GM18499 (cell line): ENCODE measurements at regions not wholly inside any gene's neighbourhood (a gene's known extent, or its start where the extent isn't known, plus 50 kb on each side); places are given as distances from the start of the nearest gene placed in this dataset.

Source experiments
- ATAC-seq: cut with Tn5 transposase; IDR thresholded peaks from one replicate; pipeline ENCODE4 v1.9.1; 2021; ENCODE audit warnings: moderate number of reproducible peaks; ENCODE audit not compliant: insufficient read depth, unreplicated experiment

DNA sequence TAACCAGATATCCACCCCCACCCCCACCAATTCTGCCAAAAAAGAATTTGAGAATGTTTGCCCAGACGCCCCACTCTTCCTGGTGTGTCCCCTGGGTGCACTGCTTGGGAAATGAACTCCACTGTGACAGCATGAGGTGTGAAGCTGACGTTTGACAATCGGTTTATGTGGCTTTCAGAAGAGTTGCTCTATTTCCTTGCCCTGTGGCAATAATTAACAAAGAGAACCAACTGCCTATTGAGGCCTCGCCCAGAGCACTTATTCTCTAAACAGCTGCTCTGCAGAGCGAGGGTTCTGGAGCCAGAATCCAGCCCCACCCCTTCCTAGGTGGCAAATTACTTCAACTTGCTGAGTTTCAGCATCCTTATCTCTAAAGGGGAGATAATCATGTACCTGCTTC, 115.8 kb upstream of the SIX3 start:
- ATAC-seq, result no peak

DNA sequence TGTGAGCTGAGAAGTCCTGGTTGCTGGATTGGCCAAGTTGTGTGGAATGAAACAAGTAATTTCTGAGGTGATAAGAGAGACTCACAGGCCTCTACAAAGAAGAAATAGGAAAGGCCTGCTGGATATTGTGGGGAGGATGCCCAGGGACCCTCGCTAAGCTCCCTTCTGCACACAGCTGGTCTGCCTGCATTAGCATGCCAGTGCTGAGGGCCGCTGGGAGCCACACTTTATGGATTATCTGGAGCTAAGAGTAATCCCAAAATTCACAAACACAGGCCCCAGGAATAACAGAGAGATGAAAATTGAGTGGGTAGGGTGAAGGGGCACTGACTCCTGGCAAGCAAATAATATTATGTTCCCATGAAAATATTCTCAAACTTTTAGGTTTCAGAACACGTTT, 114.9 kb upstream of the SIX3 start:
- no peak for ATAC-seq

DNA sequence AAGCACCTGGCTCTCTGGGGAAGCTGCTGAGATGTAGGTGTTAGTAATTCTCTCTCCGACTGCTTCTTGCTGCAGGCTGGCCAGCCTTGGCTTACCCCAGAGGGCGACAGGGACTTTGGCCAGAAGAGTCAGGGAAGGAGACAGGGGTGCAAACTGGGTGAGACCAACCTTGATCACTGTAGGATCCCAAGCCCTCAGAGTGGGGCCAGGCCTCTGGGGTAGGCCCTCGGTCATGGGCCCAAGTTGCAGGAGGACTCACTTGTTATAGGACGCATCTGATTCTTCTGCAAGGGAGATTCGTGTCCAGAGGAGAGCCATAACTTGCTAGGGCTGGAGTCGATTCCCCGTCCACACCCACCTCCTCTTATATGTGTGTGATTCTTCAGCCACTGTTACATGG, 111.7 kb upstream of the SIX3 start:
- ATAC-seq, result no peak

DNA sequence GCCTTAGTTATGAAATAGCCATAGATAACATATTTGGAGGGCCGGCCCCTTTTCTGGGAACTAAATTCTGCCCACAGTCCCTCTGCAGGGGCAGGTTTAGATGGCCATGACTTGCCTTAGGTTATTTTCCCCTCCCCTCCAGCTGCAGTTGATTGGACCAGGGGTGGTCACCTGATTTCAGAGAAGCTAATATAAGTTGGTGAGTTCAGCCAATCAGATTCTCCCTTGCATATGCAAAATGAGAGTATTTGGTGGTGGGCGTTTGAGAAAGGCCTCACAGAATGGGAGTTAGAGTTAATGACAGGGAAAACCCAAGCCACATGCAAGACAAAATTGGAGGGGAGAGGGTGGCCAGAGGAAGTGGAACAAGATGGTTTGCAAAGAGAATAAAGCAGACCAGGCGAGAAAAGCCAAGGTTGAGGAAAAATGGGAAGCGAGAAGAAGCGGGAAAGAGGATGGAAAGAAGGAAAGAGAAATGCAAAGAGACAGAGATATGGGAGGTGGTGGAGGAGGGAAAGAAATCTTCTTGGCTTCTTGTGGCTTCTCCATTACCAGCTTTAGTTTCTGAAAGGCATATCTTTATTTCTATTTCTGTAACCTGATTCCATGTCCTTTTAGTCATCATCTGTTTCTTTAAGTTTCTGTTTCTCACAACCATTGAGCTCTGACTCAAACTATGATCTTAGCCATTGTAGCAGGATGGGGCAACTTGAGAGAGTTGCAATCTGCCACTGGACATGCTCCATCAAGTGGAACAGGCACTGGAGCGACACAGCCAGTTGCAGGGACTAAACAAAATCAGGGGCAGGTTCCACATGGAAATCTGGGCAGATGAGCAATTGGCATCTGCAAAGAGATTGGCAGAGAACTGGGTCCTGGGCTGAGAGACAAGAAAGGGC, 108.1 kb upstream of the SIX3 start:
- ATAC-seq, result peak; percentile 52

DNA sequence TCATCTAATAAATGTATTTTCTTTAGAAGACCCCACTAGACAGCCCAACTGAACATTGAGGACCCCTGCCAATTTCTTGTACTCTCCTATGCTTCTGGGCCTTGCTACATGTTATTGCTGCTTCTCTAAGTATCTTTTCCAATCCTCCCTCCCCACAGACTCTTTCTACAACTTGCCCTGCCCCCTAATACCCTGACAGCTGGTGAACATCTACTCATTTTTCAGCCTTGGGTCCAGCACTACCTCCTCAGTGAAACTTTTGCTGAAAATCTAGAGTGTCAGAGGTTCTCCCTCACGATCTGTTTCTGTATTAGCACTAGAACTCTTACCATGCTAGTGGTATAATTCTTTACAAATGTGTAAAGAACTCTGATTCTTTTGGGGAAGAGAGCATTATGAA, 106.8 kb upstream of the SIX3 start:
- no peak for ATAC-seq

DNA sequence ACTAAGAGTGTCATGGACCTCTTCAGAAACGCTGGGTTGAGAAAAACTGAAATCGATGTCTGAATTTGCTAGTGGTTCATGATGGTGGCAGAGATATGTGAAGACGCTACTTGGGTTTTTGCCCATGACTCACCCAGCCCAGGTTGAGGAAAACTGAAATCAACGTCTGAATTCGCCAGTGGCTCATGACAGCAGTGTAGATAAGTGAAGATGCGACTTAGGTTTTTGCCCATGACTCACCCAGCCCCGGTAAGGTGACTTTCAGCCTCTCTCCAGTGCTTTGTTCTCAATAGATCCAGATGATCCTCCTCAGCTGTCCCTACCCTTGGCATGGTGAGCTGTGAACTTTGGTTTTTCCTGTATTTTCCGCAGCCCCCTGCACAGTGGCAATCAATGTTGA, 105.3 kb upstream of the SIX3 start:
- ATAC-seq, result no peak

DNA sequence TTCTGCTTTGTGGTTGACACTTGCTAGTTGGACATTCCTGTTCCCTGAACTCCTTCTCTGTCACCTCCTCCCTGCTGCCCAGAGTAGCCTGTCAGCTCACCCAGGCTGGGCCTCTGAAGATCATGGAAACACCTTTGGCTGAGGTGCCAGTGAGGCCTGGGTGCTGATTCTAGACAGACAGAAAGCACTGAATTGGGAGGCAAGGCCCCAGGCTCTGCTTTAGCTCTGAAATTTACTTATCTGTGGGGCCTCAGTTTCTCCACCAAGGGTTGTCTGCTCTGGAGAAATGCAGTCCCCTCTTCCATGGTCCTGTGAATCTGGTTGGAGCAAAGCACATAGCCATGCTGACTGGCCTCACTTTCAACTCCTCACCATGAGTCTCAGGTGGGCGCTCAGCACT, 104.6 kb upstream of the SIX3 start:
- no peak for ATAC-seq

DNA sequence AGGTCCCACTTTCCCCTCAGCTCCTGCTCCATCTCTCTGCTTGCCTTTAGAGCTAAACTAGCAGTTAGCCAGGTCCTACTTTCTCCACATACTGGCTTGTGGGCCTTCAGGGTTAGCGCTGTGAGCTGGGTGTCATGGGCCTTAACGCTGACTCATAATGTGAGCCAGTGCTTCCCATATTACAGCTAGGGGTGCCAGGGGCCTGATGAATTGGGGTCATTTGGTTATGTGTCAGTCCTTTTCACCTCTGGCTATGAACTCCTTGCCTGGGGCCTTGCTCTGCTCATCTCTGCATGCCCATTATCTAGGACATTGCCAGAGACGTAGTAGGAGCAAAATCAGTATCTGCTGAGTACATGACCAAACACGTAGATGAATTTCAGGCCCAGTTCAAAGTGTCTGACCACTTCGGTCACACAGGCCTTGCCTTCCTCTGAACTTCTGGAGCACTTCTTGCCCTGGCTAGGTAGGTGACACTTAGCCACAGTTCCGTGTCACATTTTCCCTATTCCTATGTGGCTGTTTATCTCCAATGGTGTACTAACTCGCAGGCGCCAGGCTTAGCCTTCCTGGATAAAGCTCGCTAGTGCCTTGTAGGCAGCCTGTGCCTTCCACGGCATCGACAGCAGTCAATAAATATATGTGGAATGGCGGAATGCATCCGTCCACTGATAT, 103.2 kb upstream of the SIX3 start:
- ATAC-seq, result no peak

DNA sequence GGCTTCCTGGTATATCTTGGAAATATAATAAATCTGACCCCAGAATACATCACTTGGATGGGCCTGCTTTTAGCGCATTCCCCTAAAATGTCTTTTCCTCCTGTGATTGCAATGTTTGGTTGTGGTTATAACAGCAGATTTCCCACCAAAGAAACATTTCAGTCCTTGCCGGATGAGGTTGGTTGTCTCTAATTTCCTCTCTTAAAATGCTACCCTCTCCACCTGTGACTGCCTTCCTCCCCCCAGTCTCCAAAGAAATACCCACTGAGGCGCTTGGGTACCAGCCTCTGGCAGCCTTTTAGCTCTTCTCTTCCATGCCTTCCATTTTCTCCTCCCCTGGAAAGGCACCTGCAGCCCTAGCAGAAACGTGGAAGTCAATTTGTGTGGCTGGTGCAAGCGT, 102.1 kb upstream of the SIX3 start:
- no peak for ATAC-seq

DNA sequence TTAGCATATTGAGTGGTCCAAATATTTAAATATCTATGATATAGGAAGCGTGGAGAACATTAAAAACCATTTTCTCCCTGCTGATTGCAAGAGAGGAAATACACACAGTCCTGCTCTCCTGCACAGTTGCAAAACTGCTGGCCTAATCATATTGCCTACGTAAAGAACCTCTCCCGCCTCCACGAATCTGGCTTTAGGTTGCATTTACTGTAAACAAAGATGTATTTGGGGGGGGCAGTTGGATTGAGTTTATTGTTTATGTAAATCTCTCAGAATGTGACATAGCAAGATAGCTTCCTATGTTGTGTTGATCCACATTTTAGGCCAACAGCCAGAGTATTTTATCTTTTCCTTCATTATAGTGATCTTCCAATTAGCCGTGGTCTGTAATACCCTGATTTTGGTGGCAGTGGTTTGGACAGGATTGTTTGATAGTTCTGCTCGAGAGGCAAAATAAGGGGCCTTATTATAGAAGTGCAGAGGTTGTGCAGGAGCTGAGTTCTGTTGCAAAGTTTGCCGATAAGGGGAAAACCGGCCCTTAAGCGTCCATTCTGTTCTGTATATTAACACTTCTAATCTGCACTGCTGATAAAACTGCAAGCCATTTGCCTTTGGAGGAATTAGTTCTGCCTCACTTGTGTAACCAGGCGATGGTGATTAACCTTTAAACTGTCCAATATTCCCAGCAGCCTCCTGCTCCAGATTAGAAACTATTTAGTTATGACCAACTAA, 101.6 kb upstream of the SIX3 start:
- ATAC-seq, result no peak

DNA sequence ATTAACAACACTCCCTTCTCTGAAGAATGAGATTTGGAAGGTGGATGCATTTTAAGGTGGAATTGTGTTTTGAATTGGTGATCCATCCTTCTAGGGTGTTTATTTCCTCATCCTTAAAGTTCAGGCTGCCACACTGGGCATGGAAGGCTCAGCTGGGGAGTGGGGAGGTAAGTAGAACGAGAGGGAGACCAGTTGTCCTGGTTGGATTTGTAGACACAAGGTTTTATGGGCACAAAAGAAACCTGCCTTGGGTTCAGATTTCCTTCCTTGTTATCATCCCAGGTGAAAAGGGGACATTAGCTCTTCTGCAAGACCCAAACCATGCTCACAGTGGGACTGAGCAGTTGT, 101.0 kb upstream of the SIX3 start:
- no peak for ATAC-seq

DNA sequence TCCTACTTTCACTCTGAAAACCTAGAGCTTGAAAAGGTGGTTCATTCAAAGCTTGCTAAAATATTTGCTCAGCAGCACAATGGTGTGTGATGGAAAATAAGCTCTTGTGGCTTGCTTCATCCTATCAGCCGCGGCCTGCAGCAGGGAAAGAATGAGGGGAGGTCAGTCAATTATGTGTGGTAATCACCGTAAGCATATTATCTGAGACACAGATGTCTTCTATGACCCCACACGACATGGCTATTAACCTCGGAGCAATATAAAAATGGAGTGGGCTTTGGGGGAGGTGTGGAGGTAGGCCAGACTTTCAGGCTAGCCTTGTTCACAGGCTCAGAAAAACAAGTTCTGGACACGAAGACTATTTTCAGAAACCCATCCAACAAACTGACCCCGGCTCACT, 98.4 kb upstream of the SIX3 start:
- ATAC-seq, result no peak

DNA sequence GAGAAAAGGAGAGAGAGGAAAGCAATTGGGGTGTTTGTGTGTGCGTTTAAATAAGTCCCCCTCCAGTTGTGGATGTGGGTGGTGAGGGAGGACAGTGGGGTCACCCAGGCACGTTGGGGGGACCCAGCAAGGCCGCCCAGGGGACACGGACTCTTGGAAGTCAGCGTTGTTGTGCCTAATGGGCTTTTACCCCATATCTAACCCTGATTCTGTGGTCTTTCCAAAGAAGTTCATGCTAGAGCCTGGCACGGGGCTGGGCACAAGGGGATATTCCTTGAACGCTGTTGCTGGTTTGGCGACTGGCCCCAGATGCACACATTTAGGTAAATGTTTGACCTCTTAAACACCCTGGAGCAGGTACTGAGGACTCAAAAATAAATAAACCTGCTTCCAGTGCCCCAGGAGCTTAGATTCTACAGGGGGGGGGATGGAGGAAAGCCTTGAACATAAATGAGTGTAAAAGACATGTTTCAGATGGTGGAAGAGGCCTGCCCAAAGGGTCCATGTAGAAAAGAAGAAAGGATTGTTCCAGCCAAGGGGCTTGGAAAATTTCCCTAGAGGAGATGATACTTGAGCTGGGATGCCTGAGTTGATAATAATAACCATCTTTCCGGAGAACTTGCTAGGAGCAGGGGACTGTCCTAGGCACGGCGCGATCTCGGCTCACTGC, 97.7 kb upstream of the SIX3 start:
- ATAC-seq, result no peak

DNA sequence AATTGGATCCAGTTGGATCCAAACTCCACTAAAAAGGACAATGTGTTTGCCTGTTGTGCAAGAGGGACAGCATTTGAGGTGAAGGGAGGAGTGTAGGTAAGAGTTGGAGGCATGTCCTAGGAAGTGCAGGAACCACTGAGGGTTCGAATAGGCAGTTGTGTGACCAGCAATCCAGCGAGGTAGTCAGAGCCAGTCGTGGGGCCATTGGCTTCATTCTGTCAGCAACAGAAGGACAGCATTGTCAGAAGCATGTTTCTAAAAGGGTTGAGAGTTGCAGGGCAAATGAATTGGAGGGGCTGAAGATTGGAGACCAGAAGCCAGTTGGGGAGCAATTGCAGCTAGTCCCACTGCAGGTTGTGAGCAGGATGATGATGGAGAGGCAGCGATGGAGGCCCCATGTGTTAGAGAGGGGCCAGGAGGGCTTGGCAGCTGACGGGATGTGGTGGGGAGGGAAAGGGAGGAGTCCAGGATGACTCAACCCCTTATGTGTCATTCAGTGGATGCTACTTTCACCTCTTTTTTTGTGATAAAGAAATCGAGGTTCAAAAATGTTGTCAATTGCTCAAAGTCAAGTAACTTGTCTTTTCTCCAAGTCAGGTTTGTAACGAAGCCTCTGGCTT, 96.7 kb upstream of the SIX3 start:
- no peak for ATAC-seq

DNA sequence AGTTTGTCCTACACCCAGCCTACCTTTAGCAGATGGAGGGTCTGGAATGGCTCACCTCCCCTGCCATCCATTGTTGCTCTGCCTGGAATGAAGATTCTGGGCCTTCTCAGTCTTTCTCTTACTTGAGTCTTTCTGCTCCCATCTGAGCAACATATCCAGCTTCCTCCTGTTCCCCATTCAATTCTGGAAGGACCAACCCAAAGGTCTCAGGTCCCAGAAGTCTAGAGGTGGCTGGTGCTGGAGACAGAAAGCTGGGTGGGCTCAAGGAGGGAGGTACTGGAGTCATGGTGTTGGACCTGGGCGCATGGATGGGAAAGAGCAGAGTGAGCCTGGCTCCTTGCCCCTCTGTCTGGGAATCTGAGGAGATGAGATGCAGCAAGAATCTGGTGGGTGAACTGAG, 93.5 kb upstream of the SIX3 start:
- ATAC-seq, result no peak

DNA sequence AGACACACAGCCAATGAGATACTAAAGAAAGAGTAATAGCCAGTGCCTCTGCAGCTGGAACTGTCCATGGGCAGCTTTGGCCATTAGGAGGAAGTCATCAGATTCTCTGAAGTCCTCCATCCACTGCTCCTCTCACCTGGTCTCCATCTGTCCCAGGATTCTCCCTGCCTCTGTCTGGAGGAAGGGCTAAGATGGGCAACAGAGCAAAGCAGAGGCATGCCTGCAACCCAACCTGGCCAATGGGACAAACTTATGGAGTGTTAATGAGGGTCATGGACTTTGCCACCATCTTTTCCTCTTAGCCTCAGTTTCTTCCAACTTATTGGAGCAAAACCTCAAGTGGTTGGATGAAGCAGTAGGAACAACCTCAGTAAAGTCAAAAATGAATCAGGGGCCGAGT, 91.5 kb upstream of the SIX3 start:
- no peak for ATAC-seq

DNA sequence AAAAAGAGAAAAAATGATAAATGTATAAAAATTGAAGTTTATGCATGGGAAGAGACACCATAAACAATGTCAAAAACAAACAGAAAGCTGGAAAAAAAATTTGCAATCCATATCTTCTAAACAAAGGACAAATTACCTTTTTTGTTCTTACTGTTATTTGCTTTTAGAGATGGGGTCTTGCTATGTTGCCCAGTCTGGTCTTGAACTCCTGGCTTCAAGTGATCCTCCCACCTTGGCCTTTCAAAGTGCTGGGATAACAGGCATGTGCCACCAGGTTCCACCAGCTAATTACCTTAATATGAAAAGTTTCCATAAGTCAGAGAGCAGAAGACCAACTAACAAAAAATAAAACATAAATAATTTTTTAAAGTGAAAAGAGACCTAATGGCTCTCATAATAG, 90.0 kb upstream of the SIX3 start:
- no peak for ATAC-seq

DNA sequence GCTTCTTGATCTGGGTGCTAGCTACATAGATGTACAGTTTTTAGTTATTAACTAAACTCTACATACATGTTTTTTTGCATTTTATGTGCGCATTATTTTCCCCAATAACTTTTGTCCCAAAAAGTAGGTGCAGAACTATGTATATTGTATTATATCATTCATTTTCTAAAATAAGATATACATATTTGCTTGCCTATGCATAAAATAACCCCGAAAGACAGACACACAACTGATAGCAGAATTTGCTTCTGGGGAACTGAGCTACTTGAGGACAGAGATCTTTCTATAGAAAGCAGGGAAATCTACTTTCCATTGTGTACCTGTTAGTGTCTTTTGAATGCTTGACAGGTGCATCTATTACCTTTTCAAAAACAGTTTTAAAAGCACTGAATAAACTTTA, 88.9 kb upstream of the SIX3 start:
- no peak for ATAC-seq

DNA sequence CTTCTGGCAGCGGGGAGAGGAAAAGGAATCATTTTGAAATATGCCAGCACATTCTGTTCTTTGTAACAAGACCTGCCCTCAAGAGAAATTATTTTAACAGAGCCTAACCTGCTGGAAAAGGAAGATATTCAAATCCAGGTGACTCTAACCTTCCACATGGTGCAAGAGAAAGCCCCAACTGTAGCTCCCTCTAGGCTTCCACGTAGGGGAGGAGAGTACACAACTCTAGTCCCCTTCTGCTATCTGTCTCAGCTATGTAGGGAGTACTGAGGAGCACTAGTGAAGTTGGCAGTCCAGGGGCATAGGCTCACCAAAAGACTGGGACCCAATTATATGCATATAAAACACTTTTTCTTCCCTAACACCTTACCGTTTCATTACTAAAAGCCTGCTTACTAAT, 82.2 kb upstream of the SIX3 start:
- ATAC-seq, result no peak

DNA sequence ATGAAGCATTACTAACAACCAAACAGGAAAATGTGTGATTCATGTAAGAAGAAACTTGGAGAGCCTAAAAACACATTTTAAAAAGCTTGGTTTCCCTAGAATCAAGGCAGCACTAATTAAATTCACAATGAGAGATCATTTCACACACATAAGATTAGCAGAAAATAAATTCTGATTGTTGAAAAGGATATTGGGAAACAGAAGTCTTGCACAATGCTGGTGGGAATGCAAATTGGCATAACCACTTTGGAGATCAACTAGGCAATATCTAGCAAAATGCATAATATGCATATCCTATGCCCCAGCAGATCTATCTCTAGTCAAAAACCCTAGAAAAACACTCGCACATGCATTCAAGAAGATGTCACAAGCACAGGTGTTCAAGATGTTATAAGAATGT, 75.3 kb upstream of the SIX3 start:
- no peak for ATAC-seq
